HT-29 (cell line): ENCODE measurements at regions not wholly inside any gene's neighbourhood (a gene's known extent, or its start where the extent isn't known, plus 50 kb on each side); places are given as distances from the start of the nearest gene placed in this dataset.
A peak's percentile ranks its signal among the peaks of the same experiment; 100 is the strongest.

Experiments used
- DNase-seq: peaks from one replicate; pipeline ENCODE4 v3.0.0-alpha.2; 2015; ENCODE audit warnings: low spot score

GRCh38 chr10:52645187-52645758 lies 127.3 kb downstream of the MBL2 start:
- DNase-seq, result no peak

GRCh38 chr10:52649511-52649910 lies 123.1 kb downstream of the MBL2 start:
- no peak for DNase-seq

- no peak for DNase-seq
Measured at GRCh38 chr10:52650873-52651272, 121.7 kb downstream of the MBL2 start.

GRCh38 chr10:52651293-52651692 lies 121.3 kb downstream of the MBL2 start:
- no peak for DNase-seq

GRCh38 chr10:52652431-52653262 lies 119.9 kb downstream of the MBL2 start:
- no peak for DNase-seq

- no peak for DNase-seq
Measured at GRCh38 chr10:52653263-52653909, 119.2 kb downstream of the MBL2 start.

GRCh38 chr10:52654201-52654600 lies 118.4 kb downstream of the MBL2 start:
- DNase-seq, result no peak

- no peak for DNase-seq
Measured at GRCh38 chr10:52658112-52658511, 114.5 kb downstream of the MBL2 start.

- no peak for DNase-seq
Measured at GRCh38 chr10:52659085-52659484, 113.5 kb downstream of the MBL2 start.

- no peak for DNase-seq
Measured at GRCh38 chr10:52662256-52662655, 110.3 kb downstream of the MBL2 start.

- no peak for DNase-seq
Measured at GRCh38 chr10:52663161-52663560, 109.4 kb downstream of the MBL2 start.

GRCh38 chr10:52664629-52665028 lies 108.0 kb downstream of the MBL2 start:
- DNase-seq, result no peak

- no peak for DNase-seq
Measured at GRCh38 chr10:52665821-52666220, 106.8 kb downstream of the MBL2 start.

GRCh38 chr10:52666931-52667330 lies 105.7 kb downstream of the MBL2 start:
- no peak for DNase-seq

GRCh38 chr10:52668024-52668423 lies 104.6 kb downstream of the MBL2 start:
- DNase-seq, result no peak

- no peak for DNase-seq
Measured at GRCh38 chr10:52672880-52673279, 99.7 kb downstream of the MBL2 start.

GRCh38 chr10:52673468-52673867 lies 99.1 kb downstream of the MBL2 start:
- DNase-seq, result no peak

- DNase-seq, result peak; percentile 17
Measured at GRCh38 chr10:52674474-52674873, 98.1 kb downstream of the MBL2 start.

GRCh38 chr10:52677086-52677485 lies 95.5 kb downstream of the MBL2 start:
- DNase-seq, result no peak

GRCh38 chr10:52678611-52679010 lies 94.0 kb downstream of the MBL2 start:
- DNase-seq, result no peak

GRCh38 chr10:52679117-52679516 lies 93.5 kb downstream of the MBL2 start:
- DNase-seq, result no peak

GRCh38 chr10:52682766-52683165 lies 89.8 kb downstream of the MBL2 start:
- DNase-seq, result peak; percentile 81

- no peak for DNase-seq
Measured at GRCh38 chr10:52683776-52684175, 88.8 kb downstream of the MBL2 start.
